ENCODE measurements at regions not wholly inside any gene's neighbourhood (a gene's known extent, or its start where the extent isn't known, plus 50 kb on each side); places are given as distances from the start of the nearest gene placed in this dataset.

- H3K27ac Mint-ChIP-seq: no peak overlapping the region
- no peaks in the 10 kb centered on the region for H3K4me1 Mint-ChIP-seq
- TF ChIP-seq, protein P1, sequence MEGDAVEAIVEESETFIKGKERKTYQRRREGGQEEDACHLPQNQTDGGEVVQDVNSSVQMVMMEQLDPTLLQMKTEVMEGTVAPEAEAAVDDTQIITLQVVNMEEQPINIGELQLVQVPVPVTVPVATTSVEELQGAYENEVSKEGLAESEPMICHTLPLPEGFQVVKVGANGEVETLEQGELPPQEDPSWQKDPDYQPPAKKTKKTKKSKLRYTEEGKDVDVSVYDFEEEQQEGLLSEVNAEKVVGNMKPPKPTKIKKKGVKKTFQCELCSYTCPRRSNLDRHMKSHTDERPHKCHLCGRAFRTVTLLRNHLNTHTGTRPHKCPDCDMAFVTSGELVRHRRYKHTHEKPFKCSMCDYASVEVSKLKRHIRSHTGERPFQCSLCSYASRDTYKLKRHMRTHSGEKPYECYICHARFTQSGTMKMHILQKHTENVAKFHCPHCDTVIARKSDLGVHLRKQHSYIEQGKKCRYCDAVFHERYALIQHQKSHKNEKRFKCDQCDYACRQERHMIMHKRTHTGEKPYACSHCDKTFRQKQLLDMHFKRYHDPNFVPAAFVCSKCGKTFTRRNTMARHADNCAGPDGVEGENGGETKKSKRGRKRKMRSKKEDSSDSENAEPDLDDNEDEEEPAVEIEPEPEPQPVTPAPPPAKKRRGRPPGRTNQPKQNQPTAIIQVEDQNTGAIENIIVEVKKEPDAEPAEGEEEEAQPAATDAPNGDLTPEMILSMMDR (IDR thresholded peaks at IDR 0.05; ENCODE audit: unreplicated experiment): no peak
These were observed 608.6 kb downstream of the KLHL13 start for GRCh38 chrX:117508021-117508420.

DNA sequence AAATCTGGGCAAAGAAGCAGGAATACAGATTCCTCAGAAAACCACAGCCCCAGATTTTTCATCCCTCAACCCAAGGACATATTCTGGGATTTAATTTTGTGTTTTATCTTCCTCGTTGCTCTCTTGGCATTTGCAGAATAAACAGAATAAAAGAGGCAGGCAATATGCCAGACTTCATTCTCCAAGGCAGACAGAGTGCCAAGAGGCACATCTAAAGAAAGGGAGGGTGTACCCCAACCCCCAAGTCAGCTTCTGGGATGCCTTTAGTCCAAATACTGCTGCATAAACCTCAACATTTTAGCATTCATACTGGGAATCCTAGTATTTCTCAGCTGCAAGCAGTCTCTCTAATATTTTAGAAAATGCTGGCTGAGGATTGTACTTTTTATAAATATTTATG is 629.2 kb downstream of the KLHL13 start:
- H3K4me1 Mint-ChIP-seq: no peaks in the 10 kb centered on the region
- H3K4me3 Mint-ChIP-seq: no peak overlapping the region
- H3K36me3 Mint-ChIP-seq: no peaks in the 10 kb centered on the region
- DNase-seq (ENCODE audit: low spot score in 2 of 2, unreplicated experiment in 2 of 2): no peak
- peaks cover 5% of the 10 kb centered on the region for H3K9me3 Mint-ChIP-seq
- H3K27me3 Mint-ChIP-seq (ENCODE audit: low read depth): peaks cover 2% of the 10 kb centered on the region
- no peak overlapping the region for H3K27ac Mint-ChIP-seq
- TF ChIP-seq, protein P1 (IDR thresholded peaks at IDR 0.05; ENCODE audit: unreplicated experiment): no peak

More at GRCh38 chrX:117508021-117508420, 608.6 kb downstream of the KLHL13 start:
- Mint-ChIP-seq H3K36me3 (no peaks in the 10 kb centered on the region), H3K9me3 (peaks cover 5% of the 10 kb centered on the region), H3K27me3 (ENCODE audit: low read depth) (no peaks in the 10 kb centered on the region), H3K4me3 (no peak overlapping the region)
- DNase-seq (ENCODE audit: low spot score in 2 of 2, unreplicated experiment in 2 of 2): no peak

DNA sequence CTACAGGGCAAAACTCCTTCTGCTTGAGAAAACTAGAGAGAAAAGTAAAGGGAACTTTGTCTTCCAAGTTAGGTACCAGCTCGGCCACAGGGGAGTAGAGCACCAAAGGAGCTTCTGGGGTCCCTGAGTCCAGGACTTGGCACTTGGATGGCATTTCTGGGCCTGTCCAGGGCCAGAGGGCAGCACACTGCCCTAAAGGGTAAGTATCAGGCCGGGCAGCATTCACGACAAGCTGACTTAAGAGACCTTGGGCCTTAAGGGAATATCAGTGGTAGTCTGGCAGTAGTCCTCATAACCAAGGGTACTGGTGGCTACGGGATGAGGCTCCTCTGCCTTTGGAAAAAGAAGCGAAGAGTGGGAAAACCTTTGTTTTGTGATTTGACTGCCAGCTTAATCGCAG is 632.7 kb downstream of the KLHL13 start:
- no peak for DNase-seq (ENCODE audit: low spot score in 2 of 2, unreplicated experiment in 2 of 2)
- peaks cover 19% of the 10 kb centered on the region for H3K9me3 Mint-ChIP-seq
- no peaks in the 10 kb centered on the region for H3K27me3 Mint-ChIP-seq (ENCODE audit: low read depth)
- H3K4me3 Mint-ChIP-seq: no peak overlapping the region
- no peaks in the 10 kb centered on the region for H3K4me1 Mint-ChIP-seq
- no peak overlapping the region for H3K27ac Mint-ChIP-seq
- no peaks in the 10 kb centered on the region for H3K36me3 Mint-ChIP-seq
- TF ChIP-seq, protein P1 (IDR thresholded peaks at IDR 0.05; ENCODE audit: unreplicated experiment): no peak

- TF ChIP-seq, protein P1 (IDR thresholded peaks at IDR 0.05; ENCODE audit: unreplicated experiment): no peak
- Mint-ChIP-seq H3K9me3 (peaks cover 10% of the 10 kb centered on the region), H3K4me1 (no peaks in the 10 kb centered on the region), H3K36me3 (no peaks in the 10 kb centered on the region), H3K27me3 (ENCODE audit: low read depth) (no peaks in the 10 kb centered on the region), H3K4me3 (no peak overlapping the region), H3K27ac (no peak overlapping the region)
- DNase-seq (ENCODE audit: low spot score in 2 of 2, unreplicated experiment in 2 of 2): no peak
These were observed 658.2 kb downstream of the KLHL13 start for GRCh38 chrX:117458243-117458968.

GRCh38 chrX:117455787-117456186 is 660.8 kb downstream of the KLHL13 start:
- Mint-ChIP-seq H3K36me3 (no peaks in the 10 kb centered on the region), H3K27me3 (ENCODE audit: low read depth) (no peaks in the 10 kb centered on the region), H3K4me3 (no peak overlapping the region), H3K9me3 (no peaks in the 10 kb centered on the region), H3K27ac (no peak overlapping the region), H3K4me1 (no peaks in the 10 kb centered on the region)
- DNase-seq (ENCODE audit: low spot score in 2 of 2, unreplicated experiment in 2 of 2): no peak
- TF ChIP-seq, protein P1 (IDR thresholded peaks at IDR 0.05; ENCODE audit: unreplicated experiment): no peak

Measured in mesothelial cell of epicardium (in vitro differentiated cells).